Neural progenitor cell (in vitro differentiated cells): ENCODE measurements at regions not wholly inside any gene's neighbourhood (a gene's known extent, or its start where the extent isn't known, plus 50 kb on each side); places are given as distances from the start of the nearest gene placed in this dataset.

Source experiments
- DNase-seq: peaks from one replicate; pipeline ENCODE4 v3.0.0-alpha.2; 2016; ENCODE audit warnings: low spot score
- H2AFZ ChIP-seq: fragments of 200-600 bp; sonication (generic); replicated peaks from 2 replicates; pipeline ENCODE4 v1.6.1; 2016; ENCODE audit warnings: antibody characterized with exemption
- H3F3A ChIP-seq: fragments of 200-600 bp; sonication (generic); 2 replicates; pipeline ENCODE4 v1.6.1; 2016; ENCODE audit warnings: antibody characterized with exemption, low read depth
- H3K27ac ChIP-seq: fragments of 200-600 bp; sonication (generic); 2 replicates; pipeline ENCODE4 v1.5.1; 2016; ENCODE audit warnings: mild to moderate bottlenecking
- H3K27me3 ChIP-seq: fragments of 200-600 bp; sonication (generic); 2 replicates; pipeline ENCODE4 v1.6.1; 2016; ENCODE audit warnings: mild to moderate bottlenecking, moderate library complexity
- H3K36me3 ChIP-seq: fragments of 200-600 bp; sonication (generic); 2 replicates; pipeline ENCODE4 v1.5.1; 2016
- H3K4me1 ChIP-seq: fragments of 200-600 bp; sonication (generic); 2 replicates; pipeline ENCODE4 v1.6.1; 2016; ENCODE audit warnings: mixed run types
- H3K4me2 ChIP-seq: fragments of 200-600 bp; sonication (generic); 2 replicates; pipeline ENCODE4 v1.6.1; 2016
- H3K4me3 ChIP-seq: fragments of 200-600 bp; sonication (generic); 2 replicates; pipeline ENCODE4 v1.5.1; 2016
- H3K79me2 ChIP-seq: fragments of 200-600 bp; sonication (generic); 2 replicates; pipeline ENCODE4 v1.6.1; 2016; ENCODE audit warnings: low read depth
- H3K9ac ChIP-seq: fragments of 200-600 bp; sonication (generic); 2 replicates; pipeline ENCODE4 v1.6.1; 2016
- H3K9me3 ChIP-seq: fragments of 200-600 bp; sonication (generic); 2 replicates; pipeline ENCODE4 v1.5.1; 2016; ENCODE audit warnings: low read depth
- H4K20me1 ChIP-seq: fragments of 200-600 bp; sonication (generic); 2 replicates; pipeline ENCODE4 v1.6.1; 2016; ENCODE audit warnings: low read depth
- H3K27ac Mint-ChIP-seq: 3 replicates; pipeline ENCODE4 v1.8.0; 2021; ENCODE audit warnings: mixed read lengths
- H3K27me3 Mint-ChIP-seq: 2 replicates; pipeline ENCODE4 v1.8.0; 2022; ENCODE audit warnings: low read depth, mild to moderate bottlenecking, inconsistent platforms, moderate library complexity, mixed read lengths; ENCODE audit not compliant: insufficient read depth
- H3K36me3 Mint-ChIP-seq: 3 replicates; pipeline ENCODE4 v1.8.0; 2021; ENCODE audit warnings: mixed read lengths
- H3K4me1 Mint-ChIP-seq: 3 replicates; pipeline ENCODE4 v1.8.0; 2021; ENCODE audit warnings: mixed read lengths
- H3K4me3 Mint-ChIP-seq: 3 replicates; pipeline ENCODE4 v1.8.0; 2021; ENCODE audit warnings: mild to moderate bottlenecking, moderate library complexity, mixed read lengths
- H3K9me3 Mint-ChIP-seq: 3 replicates; pipeline ENCODE4 v1.8.0; 2020; ENCODE audit warnings: mixed read lengths
- CTCF ChIP-seq: fragments of 200-600 bp; sonication (generic); IDR thresholded peaks from 2 replicates; pipeline ENCODE4 v1.5.1; 2017; ENCODE audit warnings: antibody characterized with exemption, mild to moderate bottlenecking
- EZH2 ChIP-seq: fragments of 200-600 bp; sonication (generic); IDR thresholded peaks from 2 replicates; pipeline ENCODE4 v1.6.1; 2017; ENCODE audit warnings: antibody characterized with exemption, mild to moderate bottlenecking, moderate library complexity
- EZH2phosphoT487 ChIP-seq: fragments of 200-600 bp; sonication (generic); IDR thresholded peaks from 2 replicates; pipeline ENCODE4 v1.6.1; 2017; ENCODE audit warnings: antibody characterized with exemption

DNA sequence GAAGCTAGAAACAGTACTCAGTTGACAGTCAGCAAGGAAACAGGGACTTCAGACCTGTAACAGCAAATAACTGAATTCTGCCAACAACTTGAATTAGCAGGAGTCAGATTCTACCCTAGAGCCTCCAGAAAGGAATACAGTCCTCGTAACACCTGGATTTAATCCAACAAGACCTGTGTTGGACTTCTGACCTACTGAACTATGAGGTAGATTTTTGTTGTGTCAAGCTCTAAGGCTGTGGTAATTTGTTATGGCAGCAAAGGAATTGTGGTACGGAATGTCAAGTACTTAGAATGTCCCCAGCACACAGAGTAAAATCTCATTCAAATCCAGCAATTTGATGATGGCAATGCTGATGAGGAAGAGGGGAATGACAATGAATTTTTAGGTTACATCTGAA is 234.1 kb downstream of the LRRN1 start:
- Mint-ChIP-seq H3K9me3 (no peaks in the 10 kb centered on the region), H3K27ac (no peak overlapping the region), H3K4me3 (no peak overlapping the region), H3K27me3 (no peaks in the 10 kb centered on the region), H3K36me3 (no peaks in the 10 kb centered on the region), H3K4me1 (peaks cover 2% of the 10 kb centered on the region)
- H2AFZ ChIP-seq: no peak overlapping the region
- H4K20me1 ChIP-seq: no peaks in the 10 kb centered on the region
- no peak overlapping the region for H3K27ac ChIP-seq
- no peak for DNase-seq
- no peak overlapping the region for H3K4me3 ChIP-seq
- H3K79me2 ChIP-seq: no peaks in the 10 kb centered on the region
- no peak overlapping the region for H3K4me2 ChIP-seq
- H3K27me3 ChIP-seq: peaks cover 6% of the 10 kb centered on the region
- no peaks in the 10 kb centered on the region for H3K9me3 ChIP-seq
- H3K4me1 ChIP-seq: no peaks in the 10 kb centered on the region
- H3K9ac ChIP-seq: no peak overlapping the region
- H3K36me3 ChIP-seq: no peaks in the 10 kb centered on the region
- TF ChIP-seq CTCF: no peak
- TF ChIP-seq EZH2: no peak
- no peak for TF ChIP-seq EZH2phosphoT487
- no peaks in the 10 kb centered on the region for H3F3A ChIP-seq

DNA sequence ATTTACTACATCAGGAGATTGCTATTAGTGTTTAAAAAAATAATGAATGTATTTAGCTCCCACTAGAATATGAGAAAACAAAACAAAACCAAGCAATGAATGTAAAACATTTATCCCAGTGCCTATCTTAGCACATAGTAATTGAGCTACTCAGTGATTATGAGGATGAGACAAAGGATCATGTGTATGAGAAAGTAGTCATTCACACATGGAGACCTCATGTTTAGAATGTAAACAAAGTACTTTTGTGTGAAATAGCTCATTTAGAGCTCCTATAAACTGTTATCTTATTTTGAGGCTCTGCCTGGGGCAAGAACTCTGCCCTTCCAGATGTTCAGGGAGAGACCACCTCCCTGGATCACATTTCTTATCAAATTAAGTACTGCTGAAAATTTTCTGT is 236.8 kb downstream of the LRRN1 start:
- no peaks in the 10 kb centered on the region for H3K27me3 Mint-ChIP-seq

GRCh38 chr3:4038351-4038750 is 239.1 kb downstream of the LRRN1 start:
- Histone ChIP-seq H3K79me2 (no peaks in the 10 kb centered on the region), H3K36me3 (no peaks in the 10 kb centered on the region), H3K9ac (no peak overlapping the region), H3K4me3 (no peak overlapping the region), H3K27ac (no peak overlapping the region), H3K27me3 (no peaks in the 10 kb centered on the region), H4K20me1 (no peaks in the 10 kb centered on the region), H2AFZ (no peak overlapping the region), H3F3A (no peaks in the 10 kb centered on the region), H3K4me2 (no peak overlapping the region), H3K4me1 (no peaks in the 10 kb centered on the region), H3K9me3 (no peaks in the 10 kb centered on the region)
- TF ChIP-seq EZH2phosphoT487: no peak
- no peak for TF ChIP-seq EZH2
- TF ChIP-seq CTCF: no peak
- H3K9me3 Mint-ChIP-seq: no peaks in the 10 kb centered on the region
- no peak overlapping the region for H3K4me3 Mint-ChIP-seq
- DNase-seq: no peak
- peaks cover 2% of the 10 kb centered on the region for H3K4me1 Mint-ChIP-seq
- no peaks in the 10 kb centered on the region for H3K36me3 Mint-ChIP-seq
- peaks cover 4% of the 10 kb centered on the region for H3K27me3 Mint-ChIP-seq
- no peak overlapping the region for H3K27ac Mint-ChIP-seq

More for the DNA sequence above, 236.8 kb downstream of the LRRN1 start:
- H3K27ac Mint-ChIP-seq: no peak overlapping the region
- Histone ChIP-seq H2AFZ (no peak overlapping the region), H3K4me2 (no peak overlapping the region), H3K9me3 (no peaks in the 10 kb centered on the region), H3K9ac (no peak overlapping the region), H3K4me1 (no peaks in the 10 kb centered on the region), H3K27me3 (no peaks in the 10 kb centered on the region), H3K27ac (no peak overlapping the region), H4K20me1 (no peaks in the 10 kb centered on the region), H3F3A (no peaks in the 10 kb centered on the region), H3K79me2 (no peaks in the 10 kb centered on the region), H3K4me3 (no peak overlapping the region), H3K36me3 (no peaks in the 10 kb centered on the region)
- H3K9me3 Mint-ChIP-seq: no peaks in the 10 kb centered on the region
- DNase-seq: no peak
- TF ChIP-seq EZH2: no peak
- TF ChIP-seq EZH2phosphoT487: no peak
- no peak for TF ChIP-seq CTCF
- no peaks in the 10 kb centered on the region for H3K36me3 Mint-ChIP-seq
- peaks cover 2% of the 10 kb centered on the region for H3K4me1 Mint-ChIP-seq
- no peak overlapping the region for H3K4me3 Mint-ChIP-seq

DNA sequence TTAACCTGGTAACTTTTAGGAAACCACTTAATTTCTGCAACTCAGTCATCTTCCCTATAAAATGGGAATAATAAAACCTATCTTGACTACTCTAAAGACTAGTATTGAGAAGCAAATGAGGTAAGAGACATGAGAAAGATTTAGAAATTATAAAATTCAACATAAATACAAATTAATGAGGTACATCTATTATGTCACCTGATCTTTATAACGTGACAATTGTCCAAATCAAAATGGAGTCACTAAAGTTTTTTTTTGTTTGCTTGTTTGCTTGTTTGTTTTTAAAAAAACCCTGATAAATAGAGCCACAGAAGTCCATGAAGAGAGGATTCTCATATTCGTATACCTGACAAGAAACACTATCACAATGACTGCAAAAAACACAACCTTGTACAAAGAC is 242.8 kb downstream of the LRRN1 start:
- H3K4me1 Mint-ChIP-seq: peaks cover 3% of the 10 kb centered on the region
- H3K4me1 ChIP-seq: peaks cover under 1% of the 10 kb centered on the region
- DNase-seq: no peak
- no peak overlapping the region for H3K9ac ChIP-seq
- H3K27me3 ChIP-seq: no peaks in the 10 kb centered on the region
- no peaks in the 10 kb centered on the region for H3K9me3 Mint-ChIP-seq
- H2AFZ ChIP-seq: no peak overlapping the region
- no peak overlapping the region for H3K4me2 ChIP-seq
- no peaks in the 10 kb centered on the region for H3K36me3 ChIP-seq
- no peaks in the 10 kb centered on the region for H3K9me3 ChIP-seq
- no peak overlapping the region for H3K27ac ChIP-seq
- no peaks in the 10 kb centered on the region for H3K79me2 ChIP-seq
- H3F3A ChIP-seq: no peaks in the 10 kb centered on the region
- no peaks in the 10 kb centered on the region for H4K20me1 ChIP-seq
- no peak overlapping the region for H3K27ac Mint-ChIP-seq
- H3K27me3 Mint-ChIP-seq: peaks cover 4% of the 10 kb centered on the region
- TF ChIP-seq EZH2 (no peak), EZH2phosphoT487 (no peak), CTCF (no peak)
- no peaks in the 10 kb centered on the region for H3K36me3 Mint-ChIP-seq
- H3K4me3 ChIP-seq: no peak overlapping the region
- H3K4me3 Mint-ChIP-seq: no peak overlapping the region
